GM06990 (cell line): ENCODE measurements at regions not wholly inside any gene's neighbourhood (a gene's known extent, or its start where the extent isn't known, plus 50 kb on each side); places are given as distances from the start of the nearest gene placed in this dataset.

ENCODE experiments used
- DNase-seq: peaks from one replicate; pipeline ENCODE4 v3.0.0-alpha.2; 2011; ENCODE audit not compliant: insufficient read length; ENCODE audit errors: extremely low read depth
- H3K27me3 ChIP-seq: replicated peaks from 2 replicates; pipeline ENCODE4 v1.6.0; 2011; ENCODE audit warnings: low read length; ENCODE audit not compliant: control insufficient read depth, insufficient read depth
- H3K36me3 ChIP-seq: 2 replicates; pipeline ENCODE4 v1.5.1; 2011; ENCODE audit warnings: low read length; ENCODE audit not compliant: control insufficient read depth, insufficient read depth
- H3K4me3 ChIP-seq: replicated peaks from 2 replicates; pipeline ENCODE4 v1.5.1; 2011; ENCODE audit warnings: low read depth, mild to moderate bottlenecking, control low read depth, low read length
- CTCF ChIP-seq: IDR thresholded peaks from 2 replicates; pipeline ENCODE4 v1.5.1; 2011; ENCODE audit warnings: low read length, control low read depth, mild to moderate bottlenecking, inconsistent platforms; ENCODE audit not compliant: insufficient read depth, poor library complexity, severe bottlenecking

- DNase-seq, result no peak
- Histone ChIP-seq H3K36me3 (no peaks in the 10 kb centered on the region), H3K27me3 (no peaks in the 10 kb centered on the region; the same call in 1 of the 2 replicates), H3K4me3 (no peak overlapping the region)
- TF ChIP-seq CTCF, result no peak
Observed at GRCh38 chr10:60627778-60628748, 150.2 kb upstream of the CDK1 start.

GRCh38 chr10:60626037-60626436 is 152.2 kb upstream of the CDK1 start:
- Histone ChIP-seq H3K36me3 (no peaks in the 10 kb centered on the region), H3K4me3 (no peak overlapping the region), H3K27me3 (no peaks in the 10 kb centered on the region; the same call in 1 of the 2 replicates)
- TF ChIP-seq CTCF, result no peak
- DNase-seq, result no peak

- no peak for TF ChIP-seq CTCF
- no peak for DNase-seq
- no peak overlapping the region for H3K4me3 ChIP-seq
- H3K36me3 ChIP-seq, result no peaks in the 10 kb centered on the region
- no peaks in the 10 kb centered on the region; the same call in 1 of the 2 replicates for H3K27me3 ChIP-seq
Observed at GRCh38 chr10:60623627-60624026, 154.7 kb upstream of the CDK1 start.

GRCh38 chr10:60621018-60621417 is 157.3 kb upstream of the CDK1 start:
- no peak for DNase-seq
- Histone ChIP-seq H3K36me3 (no peaks in the 10 kb centered on the region), H3K27me3 (no peaks in the 10 kb centered on the region; the same call in 1 of the 2 replicates), H3K4me3 (no peak overlapping the region)
- TF ChIP-seq CTCF, result no peak

DNA sequence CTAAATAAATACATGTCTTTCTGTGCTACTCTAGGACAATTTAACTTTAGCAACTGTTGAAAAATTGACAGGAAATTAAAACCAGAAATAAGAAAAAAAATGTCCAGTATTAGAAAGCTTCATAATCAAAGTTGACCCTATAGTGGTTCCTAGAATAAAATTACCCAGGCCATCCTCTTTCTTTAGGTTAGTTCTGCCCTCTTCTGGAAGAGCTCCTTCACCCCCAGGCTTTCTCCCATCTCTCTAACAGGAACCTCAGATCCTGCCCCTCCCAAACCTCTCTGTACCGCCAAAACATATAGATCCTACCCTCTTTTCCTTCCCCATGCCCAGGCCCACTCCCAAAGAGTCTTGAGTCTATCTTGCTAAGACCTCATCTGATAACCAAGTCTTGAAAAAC is 159.4 kb upstream of the CDK1 start:
- TF ChIP-seq CTCF, result no peak
- H3K27me3 ChIP-seq, result no peaks in the 10 kb centered on the region
- H3K36me3 ChIP-seq, result no peaks in the 10 kb centered on the region
- H3K4me3 ChIP-seq, result no peak overlapping the region
- no peak for DNase-seq
